Esophagus squamous epithelium (tissue), 4 donors: ENCODE measurements at regions not wholly inside any gene's neighbourhood (a gene's known extent, or its start where the extent isn't known, plus 50 kb on each side); places are given as distances from the start of the nearest gene placed in this dataset.

Experiments
- POLR2A ChIP-seq, 4 donors: fragments of 450-650 bp; IDR thresholded peaks; one replicate each; pipeline ENCODE4 v1.6.1; 2017; ENCODE audit warnings: antibody characterized with exemption in 4 of 4, mild to moderate bottlenecking in 4 of 4, moderate library complexity in 3 of 4
- TF ChIP-seq, protein P1 (sequence below), 6 experiments: fragments of 450-650 bp in 4 of 6; fragments of 200-600 bp in 2 of 6; sonication (generic) in 2 of 6; IDR thresholded peaks; one replicate each; pipeline ENCODE4 v1.5.1; 2016 to 2019; ENCODE audit warnings: antibody characterized with exemption in 6 of 6, mild to moderate bottlenecking in 4 of 6, moderate library complexity in 4 of 6

DNA sequence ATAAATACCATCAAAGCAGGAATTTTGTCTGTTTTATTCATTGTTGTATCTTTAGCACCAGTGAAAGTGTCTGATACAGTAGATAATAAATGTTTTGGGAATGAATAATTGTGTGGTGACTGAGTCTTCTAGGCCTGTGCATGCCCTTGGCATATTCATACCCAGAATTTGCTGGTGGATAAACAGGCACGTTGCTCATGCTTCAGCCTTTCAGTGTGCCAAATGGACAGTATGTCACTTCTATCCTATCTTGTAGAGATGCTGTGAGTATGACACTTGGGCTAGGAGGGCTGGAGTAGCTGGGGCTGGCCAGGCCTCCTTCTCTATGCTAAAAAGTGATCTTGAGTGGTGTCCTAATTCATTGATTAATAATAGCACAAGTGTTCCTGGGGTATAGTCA is 287.3 kb upstream of the DDI1 start:
- TF ChIP-seq, protein P1, sequence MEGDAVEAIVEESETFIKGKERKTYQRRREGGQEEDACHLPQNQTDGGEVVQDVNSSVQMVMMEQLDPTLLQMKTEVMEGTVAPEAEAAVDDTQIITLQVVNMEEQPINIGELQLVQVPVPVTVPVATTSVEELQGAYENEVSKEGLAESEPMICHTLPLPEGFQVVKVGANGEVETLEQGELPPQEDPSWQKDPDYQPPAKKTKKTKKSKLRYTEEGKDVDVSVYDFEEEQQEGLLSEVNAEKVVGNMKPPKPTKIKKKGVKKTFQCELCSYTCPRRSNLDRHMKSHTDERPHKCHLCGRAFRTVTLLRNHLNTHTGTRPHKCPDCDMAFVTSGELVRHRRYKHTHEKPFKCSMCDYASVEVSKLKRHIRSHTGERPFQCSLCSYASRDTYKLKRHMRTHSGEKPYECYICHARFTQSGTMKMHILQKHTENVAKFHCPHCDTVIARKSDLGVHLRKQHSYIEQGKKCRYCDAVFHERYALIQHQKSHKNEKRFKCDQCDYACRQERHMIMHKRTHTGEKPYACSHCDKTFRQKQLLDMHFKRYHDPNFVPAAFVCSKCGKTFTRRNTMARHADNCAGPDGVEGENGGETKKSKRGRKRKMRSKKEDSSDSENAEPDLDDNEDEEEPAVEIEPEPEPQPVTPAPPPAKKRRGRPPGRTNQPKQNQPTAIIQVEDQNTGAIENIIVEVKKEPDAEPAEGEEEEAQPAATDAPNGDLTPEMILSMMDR (IDR thresholded peaks at IDR 0.05), result no peak
- TF ChIP-seq POLR2A (IDR thresholded peaks at IDR 0.05), result no peak
